ENCODE measurements at regions not wholly inside any gene's neighbourhood (a gene's known extent, or its start where the extent isn't known, plus 50 kb on each side); places are given as distances from the start of the nearest gene placed in this dataset.

DNA sequence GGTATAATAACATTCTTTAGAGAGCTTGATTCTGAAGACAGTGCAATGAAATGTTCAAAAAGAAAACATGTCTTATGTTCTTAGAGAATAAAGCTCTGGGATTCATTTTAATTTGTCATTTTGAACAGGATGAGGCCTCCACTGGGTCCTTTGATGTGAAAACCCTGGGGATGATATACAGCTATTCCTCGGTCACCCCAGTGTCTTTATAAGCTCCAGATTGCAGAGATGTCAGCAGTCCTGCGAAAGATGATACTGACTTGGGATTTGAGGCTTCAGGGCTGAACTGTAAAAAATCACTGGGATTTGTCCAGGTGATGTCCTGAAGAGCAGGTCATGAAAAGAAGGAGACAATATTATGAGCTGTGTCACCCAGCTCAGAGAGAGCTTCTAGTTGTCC is 529.7 kb upstream of the ZNF608 start:
- ATAC-seq (replicated peaks) = no peak
- peaks cover 11% of the 10 kb centered on the region for H3K9me3 Mint-ChIP-seq
- H3K36me3 Mint-ChIP-seq (ENCODE audit: low read depth) = no peaks in the 10 kb centered on the region
- H3K4me1 Mint-ChIP-seq = no peaks in the 10 kb centered on the region
- no peaks in the 10 kb centered on the region for H3K27me3 Mint-ChIP-seq
- no peak overlapping the region for H3K27ac Mint-ChIP-seq
- H3K4me3 Mint-ChIP-seq = no peak overlapping the region

DNA sequence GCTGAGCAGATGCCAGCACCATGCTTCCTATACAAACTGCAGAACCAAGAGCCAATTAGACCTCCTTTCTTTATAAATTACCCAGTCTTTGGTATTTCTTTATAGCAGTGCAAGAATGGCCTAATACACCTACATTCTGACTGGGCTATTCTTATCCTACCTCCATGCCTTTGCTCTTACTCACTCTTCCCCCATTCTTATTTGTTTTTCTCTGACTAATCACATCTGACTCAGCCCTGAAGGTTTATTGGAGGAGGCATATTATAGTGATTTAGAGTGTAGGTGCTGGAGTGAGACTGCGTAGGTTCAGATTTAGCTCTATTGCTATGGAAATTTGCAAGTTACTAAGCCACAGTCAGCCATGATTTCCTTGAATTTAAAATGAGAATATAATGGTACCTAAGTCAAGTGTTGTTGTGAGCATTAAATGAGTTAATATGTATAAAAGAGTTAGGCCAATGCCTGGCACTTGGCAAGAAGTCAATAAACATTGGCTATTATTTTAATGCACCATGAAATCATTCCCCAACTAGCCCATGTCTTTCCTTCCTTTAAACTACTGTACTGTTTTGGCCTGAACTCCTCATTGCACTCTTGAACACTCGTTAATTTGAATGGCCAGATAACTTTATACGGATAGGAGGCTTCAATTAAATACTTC is 531.2 kb upstream of the ZNF608 start:
- ATAC-seq (replicated peaks) = no peak
- Mint-ChIP-seq H3K9me3 (peaks cover 3% of the 10 kb centered on the region), H3K36me3 (ENCODE audit: low read depth) (no peaks in the 10 kb centered on the region), H3K27me3 (no peaks in the 10 kb centered on the region), H3K27ac (no peak overlapping the region), H3K4me1 (no peaks in the 10 kb centered on the region), H3K4me3 (no peak overlapping the region)

DNA sequence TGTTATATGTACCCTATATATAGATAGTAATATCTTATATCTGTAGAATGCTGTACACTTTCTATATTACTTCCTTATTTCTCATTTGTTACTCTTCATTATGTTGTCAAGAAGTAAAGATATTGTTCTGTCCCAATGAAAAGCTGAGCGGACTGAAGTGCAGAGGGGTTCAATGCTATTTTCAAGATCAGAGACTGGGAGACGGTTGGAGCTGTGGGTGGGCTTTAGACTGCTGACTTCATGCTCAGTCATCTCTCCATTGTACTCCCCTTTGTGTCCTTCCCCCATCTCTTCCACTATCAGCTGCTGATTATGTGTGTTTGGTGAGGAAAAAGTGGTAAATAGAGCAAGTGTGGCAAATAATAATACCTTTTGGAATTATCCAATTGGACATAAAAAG is 532.3 kb upstream of the ZNF608 start:
- no peak for ATAC-seq (replicated peaks)
- Mint-ChIP-seq H3K4me1 (no peaks in the 10 kb centered on the region), H3K4me3 (no peak overlapping the region), H3K27ac (no peak overlapping the region), H3K36me3 (ENCODE audit: low read depth) (no peaks in the 10 kb centered on the region), H3K27me3 (no peaks in the 10 kb centered on the region), H3K9me3 (no peaks in the 10 kb centered on the region)

DNA sequence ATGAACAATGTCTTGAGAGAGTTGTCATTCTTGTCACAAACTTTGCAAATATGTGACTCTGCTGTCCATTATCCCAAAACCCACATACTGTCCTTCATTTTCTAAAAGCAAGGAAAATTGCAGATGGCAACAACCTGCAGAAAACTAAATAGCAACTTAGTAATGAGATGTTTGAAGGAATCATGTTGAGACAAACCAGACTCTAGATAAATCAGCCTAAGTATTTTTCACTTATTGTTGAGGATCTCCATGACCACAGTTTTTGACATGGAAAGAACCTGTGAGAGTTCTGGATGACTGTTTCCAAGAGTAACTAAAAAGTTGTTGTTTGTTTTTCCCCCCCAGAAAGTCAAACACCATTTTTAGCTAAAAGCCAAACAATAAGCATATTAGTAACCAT is 535.2 kb upstream of the ZNF608 start:
- no peaks in the 10 kb centered on the region for H3K27me3 Mint-ChIP-seq
- no peak overlapping the region for H3K4me3 Mint-ChIP-seq
- H3K9me3 Mint-ChIP-seq = peaks cover 4% of the 10 kb centered on the region
- ATAC-seq (replicated peaks) = no peak
- no peaks in the 10 kb centered on the region for H3K36me3 Mint-ChIP-seq (ENCODE audit: low read depth)
- no peak overlapping the region for H3K27ac Mint-ChIP-seq
- H3K4me1 Mint-ChIP-seq = no peaks in the 10 kb centered on the region

DNA sequence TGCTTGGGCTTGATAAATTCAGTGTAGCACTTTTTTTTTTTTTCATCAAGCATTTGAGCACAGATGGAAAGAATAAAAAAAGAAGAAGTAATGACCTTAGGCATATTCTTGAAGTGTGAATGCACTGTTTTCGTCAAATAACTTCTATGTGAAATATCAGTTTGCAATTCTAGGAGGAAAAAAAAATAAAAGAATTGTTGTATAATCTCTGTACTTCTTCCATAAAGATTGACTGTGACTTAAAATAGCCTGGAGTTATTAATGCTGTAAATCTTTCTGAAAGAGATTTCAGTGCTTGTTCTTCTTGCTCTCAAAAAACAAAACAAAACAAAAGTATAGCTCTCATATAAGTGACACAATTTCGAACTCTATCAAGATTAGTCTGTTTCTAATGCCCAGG is 536.9 kb upstream of the ZNF608 start:
- Mint-ChIP-seq H3K4me1 (no peaks in the 10 kb centered on the region), H3K4me3 (no peak overlapping the region), H3K9me3 (peaks cover 4% of the 10 kb centered on the region), H3K27ac (no peak overlapping the region), H3K36me3 (ENCODE audit: low read depth) (no peaks in the 10 kb centered on the region), H3K27me3 (no peaks in the 10 kb centered on the region)
- no peak for ATAC-seq (replicated peaks)

DNA sequence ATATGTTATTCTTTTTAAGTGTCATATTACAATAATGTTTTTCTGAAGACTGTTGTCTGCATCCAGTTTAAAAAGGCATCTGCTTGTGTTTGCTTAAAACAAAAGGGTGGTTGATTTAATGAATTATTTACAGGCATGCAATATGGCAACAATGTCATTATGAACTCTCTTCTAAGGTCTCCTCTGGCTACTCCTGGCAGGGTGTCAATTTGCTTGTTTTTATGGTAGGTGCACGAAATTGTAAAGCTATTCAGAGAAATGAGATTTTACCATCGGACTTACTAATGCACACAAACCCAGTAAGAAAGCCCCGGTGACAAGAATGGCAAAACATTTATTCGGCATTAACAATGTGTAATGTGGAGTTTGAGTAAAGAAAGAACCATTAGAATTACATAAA is 539.8 kb upstream of the ZNF608 start:
- no peaks in the 10 kb centered on the region for H3K36me3 Mint-ChIP-seq (ENCODE audit: low read depth)
- H3K9me3 Mint-ChIP-seq = peaks cover 10% of the 10 kb centered on the region
- no peak overlapping the region for H3K27ac Mint-ChIP-seq
- no peaks in the 10 kb centered on the region for H3K4me1 Mint-ChIP-seq
- no peak for ATAC-seq (replicated peaks)
- no peaks in the 10 kb centered on the region for H3K27me3 Mint-ChIP-seq
- H3K4me3 Mint-ChIP-seq = no peak overlapping the region

DNA sequence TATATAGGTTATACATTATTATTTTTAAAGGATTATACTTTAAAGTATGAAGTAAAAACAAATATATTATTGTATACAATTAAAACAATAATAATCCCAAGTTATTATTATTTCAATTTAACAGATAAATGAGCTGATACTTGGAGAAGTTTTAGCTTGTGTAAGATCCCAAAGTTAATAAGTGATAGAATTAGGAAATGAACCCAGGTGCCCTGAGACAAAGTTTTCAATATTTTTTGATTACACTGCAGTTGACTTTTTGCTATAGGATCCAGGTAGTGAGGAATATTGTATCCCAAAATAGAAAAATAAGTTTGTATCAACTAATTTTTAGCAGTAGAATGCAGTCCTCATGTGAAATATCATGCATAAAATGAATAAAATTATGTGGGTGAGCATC is 543.2 kb upstream of the ZNF608 start:
- Mint-ChIP-seq H3K36me3 (ENCODE audit: low read depth) (no peaks in the 10 kb centered on the region), H3K4me1 (no peaks in the 10 kb centered on the region), H3K27me3 (no peaks in the 10 kb centered on the region), H3K27ac (no peak overlapping the region), H3K4me3 (no peak overlapping the region), H3K9me3 (peaks cover 16% of the 10 kb centered on the region)
- no peak for ATAC-seq (replicated peaks)

DNA sequence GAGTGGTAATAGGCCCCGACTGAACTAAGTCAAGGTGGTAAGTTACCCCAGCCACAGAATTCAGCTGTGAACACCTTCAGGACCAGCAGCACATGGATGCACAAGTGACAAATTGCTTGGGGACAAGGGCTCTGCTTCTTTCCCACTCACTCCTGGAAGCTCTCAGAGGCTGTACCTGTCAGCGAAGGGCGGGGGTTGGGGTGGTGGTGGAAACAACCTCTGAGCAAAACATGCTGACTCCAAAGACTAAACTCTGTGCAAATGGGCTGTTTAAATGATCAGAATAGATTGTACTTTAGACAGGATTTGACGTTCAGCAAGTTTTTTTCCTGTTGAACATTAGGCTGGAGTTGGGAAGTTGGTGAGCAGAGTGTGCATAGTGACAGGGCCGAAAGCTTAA is 544.5 kb upstream of the ZNF608 start:
- Mint-ChIP-seq H3K36me3 (ENCODE audit: low read depth) (no peaks in the 10 kb centered on the region), H3K27ac (no peak overlapping the region), H3K27me3 (no peaks in the 10 kb centered on the region), H3K4me1 (no peaks in the 10 kb centered on the region), H3K9me3 (peaks cover 12% of the 10 kb centered on the region), H3K4me3 (no peak overlapping the region)
- no peak for ATAC-seq (replicated peaks)

DNA sequence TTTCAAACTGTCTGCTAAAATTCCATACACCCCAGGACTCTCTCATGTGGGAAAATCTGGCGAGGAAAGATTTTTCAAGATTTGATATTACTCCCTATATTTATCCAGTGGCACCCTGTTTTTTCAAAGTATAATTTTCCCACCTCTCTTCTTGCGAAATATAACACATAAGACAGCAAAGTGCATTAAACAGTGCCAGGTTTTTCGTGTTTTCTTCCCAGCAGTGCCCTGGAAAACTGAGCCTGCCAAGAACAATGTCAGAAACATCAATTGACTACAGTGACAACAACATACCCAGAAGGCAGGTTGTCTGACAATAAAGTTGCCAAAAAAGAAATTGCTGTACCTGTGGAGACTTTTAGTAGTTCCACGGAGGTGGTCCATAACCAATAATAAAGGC is 545.0 kb upstream of the ZNF608 start:
- no peaks in the 10 kb centered on the region for H3K27me3 Mint-ChIP-seq
- no peaks in the 10 kb centered on the region for H3K36me3 Mint-ChIP-seq (ENCODE audit: low read depth)
- no peak for ATAC-seq (replicated peaks)
- H3K4me1 Mint-ChIP-seq = no peaks in the 10 kb centered on the region
- H3K27ac Mint-ChIP-seq = no peak overlapping the region
- peaks cover 12% of the 10 kb centered on the region for H3K9me3 Mint-ChIP-seq
- no peak overlapping the region for H3K4me3 Mint-ChIP-seq

DNA sequence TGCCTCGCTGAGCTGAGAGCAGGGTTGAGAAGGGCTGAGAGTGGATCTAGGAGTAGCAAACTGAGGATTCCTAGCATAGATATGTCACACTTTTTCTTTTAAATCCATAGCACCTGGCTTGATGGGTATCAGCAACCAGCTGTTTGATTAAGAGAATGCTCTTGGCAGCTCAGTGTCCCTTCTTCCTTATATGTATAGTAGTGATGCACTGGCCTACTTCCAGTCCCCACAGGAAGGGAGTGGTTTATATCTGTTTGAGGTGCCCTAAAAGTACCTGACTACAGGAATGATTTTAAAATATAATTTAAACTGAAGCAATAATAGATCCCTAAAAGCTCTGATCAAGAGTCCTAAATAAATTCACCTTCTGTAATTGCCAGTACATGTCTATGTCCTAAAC is 546.8 kb upstream of the ZNF608 start:
- Mint-ChIP-seq H3K9me3 (peaks cover 12% of the 10 kb centered on the region), H3K27me3 (no peaks in the 10 kb centered on the region), H3K36me3 (ENCODE audit: low read depth) (no peaks in the 10 kb centered on the region), H3K4me3 (no peak overlapping the region), H3K4me1 (no peaks in the 10 kb centered on the region), H3K27ac (no peak overlapping the region)
- no peak for ATAC-seq (replicated peaks)

DNA sequence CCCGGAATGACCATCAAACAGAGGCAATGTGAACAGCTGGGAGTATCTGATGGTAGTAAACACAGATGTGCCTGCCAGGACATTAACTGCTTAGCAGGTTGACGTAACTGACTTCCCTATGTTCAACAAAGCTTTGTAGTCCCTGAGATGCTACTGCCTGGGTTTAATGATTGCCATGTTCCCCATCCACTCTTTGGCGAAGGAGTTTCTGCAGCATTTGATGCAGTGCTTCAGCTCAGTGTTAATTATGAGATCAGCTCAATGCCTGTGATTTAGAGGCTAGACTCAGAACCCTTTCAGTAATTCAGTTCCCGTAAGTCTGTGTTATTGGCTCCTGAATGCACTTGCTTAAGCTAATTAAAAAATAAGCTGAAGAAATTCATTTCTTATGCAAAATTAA is 547.3 kb upstream of the ZNF608 start:
- H3K4me1 Mint-ChIP-seq = no peaks in the 10 kb centered on the region
- no peak for ATAC-seq (replicated peaks)
- peaks cover 12% of the 10 kb centered on the region for H3K9me3 Mint-ChIP-seq
- no peak overlapping the region for H3K27ac Mint-ChIP-seq
- no peak overlapping the region for H3K4me3 Mint-ChIP-seq
- H3K36me3 Mint-ChIP-seq (ENCODE audit: low read depth) = no peaks in the 10 kb centered on the region
- H3K27me3 Mint-ChIP-seq = no peaks in the 10 kb centered on the region

DNA sequence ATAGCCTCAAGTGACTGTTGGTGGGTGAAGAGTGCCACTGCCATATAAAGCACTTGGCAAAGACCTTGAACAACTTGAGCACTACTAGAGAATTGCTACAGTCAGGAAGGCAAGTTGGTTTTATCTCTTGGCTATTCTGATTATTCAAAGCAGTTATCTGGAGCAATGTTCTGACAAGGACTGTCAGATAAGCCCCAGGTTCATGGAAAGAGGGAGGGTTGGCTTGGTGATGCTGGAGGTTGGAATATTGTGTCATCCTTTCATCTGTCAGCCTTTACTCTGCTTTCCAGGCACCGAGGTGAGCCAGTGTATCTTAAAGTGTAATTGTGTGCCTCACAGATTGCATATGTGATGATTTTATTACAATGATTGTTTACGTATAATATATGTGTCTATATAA is 548.4 kb upstream of the ZNF608 start:
- Mint-ChIP-seq H3K27me3 (no peaks in the 10 kb centered on the region), H3K4me1 (no peaks in the 10 kb centered on the region), H3K27ac (no peak overlapping the region), H3K9me3 (peaks cover 12% of the 10 kb centered on the region), H3K36me3 (ENCODE audit: low read depth) (no peaks in the 10 kb centered on the region), H3K4me3 (no peak overlapping the region)
- ATAC-seq (replicated peaks) = no peak

DNA sequence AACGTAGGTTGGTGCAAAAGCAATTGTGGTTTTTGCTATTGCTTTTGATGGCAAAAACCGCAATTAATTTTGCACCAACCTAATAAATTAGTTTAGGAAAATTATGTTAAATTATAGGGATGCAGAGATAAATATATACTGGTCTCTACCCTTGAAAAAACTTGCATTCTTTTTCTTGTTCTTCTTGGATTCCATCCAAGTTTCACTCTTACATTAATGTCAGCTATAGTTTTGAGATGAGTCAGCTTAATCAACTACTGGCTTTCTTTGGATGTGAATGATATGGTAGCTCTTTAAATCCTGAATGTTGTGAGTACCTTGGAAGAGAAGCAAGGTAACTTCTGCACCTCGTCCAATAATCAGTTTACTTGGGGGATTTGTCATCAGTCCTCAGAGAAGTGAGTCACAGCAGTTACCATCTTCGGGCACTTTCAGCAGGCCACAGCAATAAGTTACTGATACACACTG is 549.0 kb upstream of the ZNF608 start:
- no peaks in the 10 kb centered on the region for H3K36me3 Mint-ChIP-seq (ENCODE audit: low read depth)
- no peaks in the 10 kb centered on the region for H3K4me1 Mint-ChIP-seq
- ATAC-seq (replicated peaks) = no peak
- H3K9me3 Mint-ChIP-seq = peaks cover 8% of the 10 kb centered on the region
- H3K27me3 Mint-ChIP-seq = no peaks in the 10 kb centered on the region
- no peak overlapping the region for H3K27ac Mint-ChIP-seq
- H3K4me3 Mint-ChIP-seq = no peak overlapping the region

DNA sequence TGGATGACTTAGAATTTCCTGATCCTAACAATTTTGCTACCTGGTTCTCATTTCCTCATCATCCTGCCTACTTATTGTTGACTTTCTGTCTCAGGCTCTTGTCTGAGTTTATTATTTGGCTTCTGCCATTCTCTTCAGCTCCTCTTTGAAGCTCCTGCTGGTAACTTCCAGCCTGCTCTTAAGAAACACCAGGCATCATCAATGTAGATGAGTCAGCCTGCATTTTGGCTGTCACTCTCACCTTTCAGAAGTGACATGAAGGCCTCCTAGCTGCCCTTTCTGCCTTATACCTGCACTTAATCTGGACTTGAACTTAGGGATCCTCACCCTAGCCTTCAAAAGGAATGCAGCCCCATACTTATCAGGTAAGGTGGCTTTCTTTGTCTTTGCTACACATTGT is 551.8 kb upstream of the ZNF608 start:
- Mint-ChIP-seq H3K9me3 (no peaks in the 10 kb centered on the region), H3K4me3 (no peak overlapping the region), H3K27me3 (no peaks in the 10 kb centered on the region), H3K4me1 (no peaks in the 10 kb centered on the region), H3K36me3 (ENCODE audit: low read depth) (no peaks in the 10 kb centered on the region), H3K27ac (no peak overlapping the region)
- no peak for ATAC-seq (replicated peaks)

DNA sequence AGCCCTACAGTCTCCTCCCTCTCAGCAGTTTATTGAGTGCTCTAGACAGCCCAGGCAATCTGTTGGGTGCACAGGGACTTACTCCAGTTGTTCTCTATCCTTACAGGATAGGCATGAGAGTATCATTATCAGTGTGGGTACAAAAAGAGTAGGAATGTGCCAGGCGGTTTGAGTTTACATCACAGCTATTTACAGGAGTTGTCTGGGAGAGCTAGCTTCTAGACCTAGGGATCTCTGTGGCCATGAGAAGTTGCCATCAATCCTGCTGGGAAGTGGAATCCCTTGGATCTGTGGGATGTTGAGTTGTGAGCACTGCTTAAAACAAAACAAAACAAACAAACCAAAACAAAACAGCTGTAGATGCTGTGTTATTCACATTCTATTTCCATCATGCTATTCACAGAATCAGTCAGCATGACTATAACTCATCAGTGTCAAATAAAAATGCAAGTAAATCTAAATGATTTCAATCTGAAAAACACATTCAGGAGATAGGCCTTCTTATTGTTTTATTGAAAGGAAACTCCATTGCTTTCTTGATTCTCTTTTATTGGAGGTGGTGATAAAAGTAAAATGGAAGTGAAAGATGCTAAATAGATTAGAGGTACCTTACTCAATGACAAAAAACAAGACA is 552.4 kb upstream of the ZNF608 start:
- no peaks in the 10 kb centered on the region for H3K4me1 Mint-ChIP-seq
- ATAC-seq (replicated peaks) = no peak
- no peak overlapping the region for H3K4me3 Mint-ChIP-seq
- H3K9me3 Mint-ChIP-seq = no peaks in the 10 kb centered on the region
- H3K36me3 Mint-ChIP-seq (ENCODE audit: low read depth) = no peaks in the 10 kb centered on the region
- no peaks in the 10 kb centered on the region for H3K27me3 Mint-ChIP-seq
- no peak overlapping the region for H3K27ac Mint-ChIP-seq

DNA sequence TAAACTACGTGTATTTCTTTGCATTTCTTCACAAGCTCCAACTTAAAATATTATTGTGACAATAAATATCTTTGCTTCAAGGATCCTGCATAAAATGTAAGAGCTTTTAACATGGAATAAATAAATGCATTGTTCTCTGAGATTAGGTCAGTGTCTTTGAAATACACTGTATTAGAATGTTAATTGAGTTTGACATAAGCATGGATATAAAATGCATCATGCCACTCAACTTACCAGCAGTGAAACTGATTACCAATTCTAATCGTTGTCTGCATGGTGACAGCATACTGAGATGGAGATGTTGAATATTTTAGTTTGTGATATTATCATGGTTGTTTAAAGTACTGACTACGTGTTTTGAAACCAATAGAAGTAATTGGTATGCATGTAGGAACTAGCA is 555.3 kb upstream of the ZNF608 start:
- H3K27ac Mint-ChIP-seq = no peak overlapping the region
- H3K36me3 Mint-ChIP-seq (ENCODE audit: low read depth) = no peaks in the 10 kb centered on the region
- H3K4me1 Mint-ChIP-seq = no peaks in the 10 kb centered on the region
- H3K9me3 Mint-ChIP-seq = no peaks in the 10 kb centered on the region
- no peaks in the 10 kb centered on the region for H3K27me3 Mint-ChIP-seq
- no peak for ATAC-seq (replicated peaks)
- H3K4me3 Mint-ChIP-seq = no peak overlapping the region

All from activated T-helper 17 cell treated with anti-CD3 and anti-CD28 coated beads, Interleukin-2, amount 50 U/mL, for 72 hours (primary cell).